ENCODE measurements at regions not wholly inside any gene's neighbourhood (a gene's known extent, or its start where the extent isn't known, plus 50 kb on each side); places are given as distances from the start of the nearest gene placed in this dataset.

- 0 out of 2 replicates have a peak, but pooled peaks have one; percentile 43 for TF ChIP-seq FOXA1 (IDR thresholded peaks at IDR 0.05)
- peak; percentile 97 for TF ChIP-seq FOXA1 (CRISPR knock-in tag; IDR thresholded peaks at IDR 0.05)
- TF ChIP-seq POLR2A (IDR thresholded peaks at IDR 0.05; ENCODE audit: insufficient read depth in 1 of 2, low read depth in 2 of 2, low read length in 2 of 2) = no peak
- TF ChIP-seq HIVEP1 (CRISPR knock-in tag; IDR thresholded peaks at IDR 0.05) = no peak; the same call in 1 of the 2 replicates
- no peak for TF ChIP-seq HDAC6 (IDR thresholded peaks at IDR 0.05; ENCODE audit: low read depth, low read length)
- no peak for TF ChIP-seq ZNF841 (CRISPR knock-in tag; IDR thresholded peaks at IDR 0.05; ENCODE audit: borderline replicate concordance)
- peak; percentile 42; the same call in 1 of the 2 replicates for TF ChIP-seq KDM2A (CRISPR knock-in tag; IDR thresholded peaks at IDR 0.05; ENCODE audit: borderline replicate concordance, low read depth)
- peak; percentile 55; the same call in 1 of the 2 replicates for TF ChIP-seq ZNF567 (CRISPR knock-in tag; IDR thresholded peaks at IDR 0.05; ENCODE audit: borderline replicate concordance)
- TF ChIP-seq ZHX2 (IDR thresholded peaks at IDR 0.05; ENCODE audit: low read depth) = peak; percentile 32; the same call in 1 of the 2 replicates
- TF ChIP-seq ZHX2 (CRISPR knock-in tag; IDR thresholded peaks at IDR 0.05; ENCODE audit: borderline replicate concordance) = no peak
- 0 out of 2 replicates have a peak, but pooled peaks have one; percentile 56 for TF ChIP-seq ZNF430 (CRISPR knock-in tag; IDR thresholded peaks at IDR 0.05)
- peak; percentile 81 for TF ChIP-seq DPF2 (CRISPR knock-in tag; IDR thresholded peaks at IDR 0.05; ENCODE audit: borderline replicate concordance, low read depth)
- peak; percentile 77 for TF ChIP-seq ZNF574 (CRISPR knock-in tag; IDR thresholded peaks at IDR 0.05)
- no peak for TF ChIP-seq ZNF530 (CRISPR knock-in tag; IDR thresholded peaks at IDR 0.05; ENCODE audit: low read depth)
- no peak for TF ChIP-seq ZNF33A (CRISPR knock-in tag; IDR thresholded peaks at IDR 0.05; ENCODE audit: borderline replicate concordance)
- peak; percentile 85; the same call in 1 of the 2 replicates for TF ChIP-seq RXRA (CRISPR knock-in tag; IDR thresholded peaks at IDR 0.05)
- TF ChIP-seq RBFOX2 (IDR thresholded peaks at IDR 0.05; ENCODE audit: low read depth, low read length) = no peak
- TF ChIP-seq AFF4 (CRISPR knock-in tag; IDR thresholded peaks at IDR 0.05) = no peak
- peak; percentile 96 for TF ChIP-seq REPIN1 (CRISPR knock-in tag; IDR thresholded peaks at IDR 0.05; ENCODE audit: borderline replicate concordance, low read depth)
Observed at GRCh38 chr2:38436227-38436664, 59.2 kb upstream of the ATL2 start (continued).
